K562 (cell line): ENCODE measurements at regions not wholly inside any gene's neighbourhood (a gene's known extent, or its start where the extent isn't known, plus 50 kb on each side); places are given as distances from the start of the nearest gene placed in this dataset.

ENCODE experiments used
- ATAC-seq: fragments of 200-7000 bp; cut with Tn5 transposase; 3 replicates; pipeline ENCODE4 v1.9.1; 2020; ENCODE audit warnings: moderate library complexity
- BruUV-seq: library from RNA; stranded (reverse); fragments of 400-500 nt; replicated peaks from 2 replicates; lab custom pipeline; 2021; lab: Mats Ljungman, UMichigan
- CTCF ChIA-PET: fragments of 300-600 bp; formaldehyde crosslinking; extraction: SDS; loops from one replicate; lab custom pipeline; 2021; ENCODE audit warnings: low intra/inter-chr PET ratio; lab: Yijun Ruan, JAX
- POLR2A ChIA-PET: fragments of 300-600, 350-650 bp; sonication (Branson Sonifier 250); formaldehyde crosslinking; extraction: SDS; loops from one replicate; lab custom pipeline; 2021; ENCODE audit warnings: antibody characterized with exemption, inconsistent platforms; lab: Yijun Ruan, JAX
- DNase-seq, 4 experiments: peaks; one replicate each; pipeline versions ENCODE4 v3.0.0 to v3.0.0-alpha.2; 2011 to 2018; ENCODE audit warnings: low spot score in 3 of 4, mixed read lengths in 3 of 4; ENCODE audit errors: extremely low read depth in 1 of 4
- FAIRE-seq: peaks from 2 replicates; lab custom pipeline; 2011; peaks lifted over from hg19 to GRCh38; lab: Jason Lieb, UNC
- H2AFZ ChIP-seq: 2 replicates; pipeline ENCODE4 v1.6.0; 2011; ENCODE audit warnings: low read depth, low read length, control low read depth, inconsistent platforms
- H3K27ac ChIP-seq: fragments of 200-600 bp; 3 replicates; pipeline ENCODE4 v1.8.0; 2011; ENCODE audit warnings: low read depth, mild to moderate bottlenecking, control low read depth, inconsistent platforms, low read length, moderate library complexity, mixed read lengths; ENCODE audit errors: extremely low read depth
- H3K27me3 ChIP-seq, 2 experiments: fragments of 300-600 bp in 1 of 2; 2 replicates in 1 of 2; 3 replicates in 1 of 2; pipeline versions ENCODE4 v1.6.0 to v1.8.0; 2011; ENCODE audit warnings: inconsistent platforms in 2 of 2, low read length in 2 of 2, mild to moderate bottlenecking in 1 of 2, mixed read lengths in 1 of 2, moderate library complexity in 1 of 2; ENCODE audit not compliant: control insufficient read depth in 2 of 2, insufficient read depth in 2 of 2
- H3K36me3 ChIP-seq: fragments of 300-600 bp; 3 replicates; pipeline ENCODE4 v1.8.0; 2011; ENCODE audit warnings: mild to moderate bottlenecking, low read length, inconsistent platforms; ENCODE audit not compliant: control insufficient read depth, insufficient read depth
- H3K4me1 ChIP-seq, 2 experiments: fragments of 200-600 bp in 1 of 2; replicated peaks in 1 of 2; 2 replicates in 1 of 2; 3 replicates in 1 of 2; pipeline versions ENCODE4 v1.5.1 to v1.8.0; 2011; ENCODE audit warnings: inconsistent platforms in 2 of 2, low read length in 2 of 2, mild to moderate bottlenecking in 1 of 2, mixed read lengths in 1 of 2, moderate library complexity in 1 of 2; ENCODE audit not compliant: control insufficient read depth in 2 of 2, insufficient read depth in 2 of 2
- H3K4me2 ChIP-seq: 2 replicates; pipeline ENCODE4 v1.6.1; 2011; ENCODE audit warnings: low read length, control low read depth, inconsistent platforms, mixed read lengths; ENCODE audit not compliant: insufficient read depth
- H3K4me3 ChIP-seq: fragments of 200-600 bp; sonication (generic), shearing (Covaris generic); 2 replicates; pipeline ENCODE4 v1.5.1; 2016; ENCODE audit warnings: control low read depth, inconsistent platforms
- H3K79me2 ChIP-seq: fragments of 200-600 bp; 3 replicates; pipeline ENCODE4 v1.8.0; 2011; ENCODE audit warnings: low read length, inconsistent platforms; ENCODE audit not compliant: control insufficient read depth, insufficient read depth
- H3K9ac ChIP-seq, 2 experiments: 2 replicates each; pipeline versions ENCODE4 v1.6.0 to v1.6.1; 2011; ENCODE audit warnings: low read depth in 2 of 2, low read length in 2 of 2, control low read depth in 1 of 2, inconsistent platforms in 1 of 2, mild to moderate bottlenecking in 1 of 2, mixed read lengths in 1 of 2; ENCODE audit not compliant: insufficient read depth in 1 of 2
- H3K9me1 ChIP-seq: one replicate; pipeline ENCODE4 v1.6.0; 2011; ENCODE audit warnings: inconsistent platforms, mild to moderate bottlenecking, low read length, moderate library complexity; ENCODE audit not compliant: control insufficient read depth, insufficient read depth
- H3K9me3 ChIP-seq: replicated peaks from 2 replicates; pipeline ENCODE4 v1.5.1; 2011; ENCODE audit warnings: low read depth, low read length, inconsistent platforms; ENCODE audit not compliant: control insufficient read depth, insufficient read depth
- H4K20me1 ChIP-seq: replicated peaks from 2 replicates; pipeline ENCODE4 v1.6.1; 2011; ENCODE audit warnings: low read length, inconsistent platforms, mixed read lengths; ENCODE audit not compliant: control insufficient read depth, insufficient read depth
- CHD4 ChIP-seq: fragments of 200-600 bp; sonication (generic); IDR thresholded peaks from 3 replicates; pipeline ENCODE4 v1.6.1; 2012; ENCODE audit warnings: low read depth, mild to moderate bottlenecking, mixed read lengths, low read length, inconsistent platforms; ENCODE audit not compliant: insufficient read depth, insufficient replicate concordance, poor library complexity, severe bottlenecking
- FOXK1 ChIP-seq: sonication (generic); formaldehyde crosslinking; IDR thresholded peaks from 2 replicates; pipeline ENCODE4 v1.8.0; 2022; ENCODE audit warnings: missing genetic modification reagents, mild to moderate bottlenecking, borderline replicate concordance
- MAFK ChIP-seq: IDR thresholded peaks from 2 replicates; pipeline ENCODE4 v1.6.1; 2011; ENCODE audit warnings: low read length, improper control_type of control experiment
- PCBP2 ChIP-seq: fragments of 200-400 bp; formaldehyde crosslinking; IDR thresholded peaks from 2 replicates; pipeline ENCODE4 v1.6.1; 2018; ENCODE audit warnings: low read length, low read depth, mild to moderate bottlenecking, moderate library complexity; ENCODE audit not compliant: poor library complexity, severe bottlenecking
- TCFL5 ChIP-seq: fragments of 250-450 bp; sonication (Bioruptor Pico); conservative IDR thresholded peaks from 2 replicates; pipeline ENCODE4 v1.6.1; 2021; ENCODE audit warnings: mild to moderate bottlenecking, moderate library complexity, matching md5 sums
- ZEB2 ChIP-seq: fragments of 450-650 bp; IDR thresholded peaks from 2 replicates; pipeline ENCODE4 v1.6.1; 2016
- ZNF212 ChIP-seq: fragments of 450-650 bp; formaldehyde crosslinking; IDR thresholded peaks from 2 replicates; pipeline ENCODE4 v1.4.0; 2020; ENCODE audit warnings: mild to moderate bottlenecking
- ZSCAN32 ChIP-seq: fragments of 450-650 bp; formaldehyde crosslinking; IDR thresholded peaks from 2 replicates; pipeline ENCODE4 v1.4.0; 2020; ENCODE audit warnings: mild to moderate bottlenecking, moderate library complexity
- in situ Hi-C: fragments of 300-500 bp; cut with MboI; formaldehyde crosslinking; loops from 4 replicates; pipeline ENCODE4 v1.15.0; 2018; ENCODE audit warnings: inconsistent platforms, mixed read lengths
- intact Hi-C: fragments of 100-400 bp; cut with micrococcal nuclease; formaldehyde crosslinking; loops from 2 replicates; pipeline ENCODE4 v1.14.2; 2022
- TF ChIP-seq, protein P1 (sequence below), 2 experiments: fragments of 450-650 bp; IDR thresholded peaks; 2 replicates each; pipeline ENCODE4 v1.6.1; 2016; ENCODE audit warnings: mild to moderate bottlenecking in 2 of 2, borderline replicate concordance in 1 of 2, low read depth in 1 of 2, moderate library complexity in 1 of 2
- TF ChIP-seq, protein P2 (sequence below): fragments of 250-450 bp; sonication (Bioruptor Pico); IDR thresholded peaks from 2 replicates; pipeline ENCODE4 v1.4.0; 2020; ENCODE audit warnings: mild to moderate bottlenecking

GRCh38 chr13:73697166-73697565 lies 437.0 kb downstream of the KLF12 start:
- in situ Hi-C loops (no loop called here), intact Hi-C loops (no loop called here)
- Histone ChIP-seq H3K79me2 (no peaks in the 10 kb centered on the region), H3K4me2 (no peak overlapping the region), H3K4me1 (no peaks in the 10 kb centered on the region), H2AFZ (no peak overlapping the region), H4K20me1 (no peaks in the 10 kb centered on the region), H3K27ac (no peak overlapping the region), H3K36me3 (no peaks in the 10 kb centered on the region), H3K9me1 (no peaks in the 10 kb centered on the region), H3K9ac (no peak overlapping the region), H3K9me3 (no peaks in the 10 kb centered on the region), H3K4me3 (no peak overlapping the region), H3K27me3 (peaks cover 0 to 6% of the 10 kb centered on the region in 2 experiments; a peak in 2 of 5 replicates)
- CTCF ChIA-PET, result interaction anchor here (0.6 kb wide), 1 partner anchor 1076 kb away, joined by 3 read pairs; no protein-coding TSS in a partner anchor
- FAIRE-seq (no peak), DNase-seq (no peak), ATAC-seq (no peak)
- TF ChIP-seq MAFK (no peak), ZSCAN32 (CRISPR knock-in tag) (no peak), ZEB2 (no peak), TCFL5 (no peak), CHD4 (no peak), FOXK1 (no peak), PCBP2 (no peak), ZNF212 (CRISPR knock-in tag) (no peak)
- TF ChIP-seq, protein P1, sequence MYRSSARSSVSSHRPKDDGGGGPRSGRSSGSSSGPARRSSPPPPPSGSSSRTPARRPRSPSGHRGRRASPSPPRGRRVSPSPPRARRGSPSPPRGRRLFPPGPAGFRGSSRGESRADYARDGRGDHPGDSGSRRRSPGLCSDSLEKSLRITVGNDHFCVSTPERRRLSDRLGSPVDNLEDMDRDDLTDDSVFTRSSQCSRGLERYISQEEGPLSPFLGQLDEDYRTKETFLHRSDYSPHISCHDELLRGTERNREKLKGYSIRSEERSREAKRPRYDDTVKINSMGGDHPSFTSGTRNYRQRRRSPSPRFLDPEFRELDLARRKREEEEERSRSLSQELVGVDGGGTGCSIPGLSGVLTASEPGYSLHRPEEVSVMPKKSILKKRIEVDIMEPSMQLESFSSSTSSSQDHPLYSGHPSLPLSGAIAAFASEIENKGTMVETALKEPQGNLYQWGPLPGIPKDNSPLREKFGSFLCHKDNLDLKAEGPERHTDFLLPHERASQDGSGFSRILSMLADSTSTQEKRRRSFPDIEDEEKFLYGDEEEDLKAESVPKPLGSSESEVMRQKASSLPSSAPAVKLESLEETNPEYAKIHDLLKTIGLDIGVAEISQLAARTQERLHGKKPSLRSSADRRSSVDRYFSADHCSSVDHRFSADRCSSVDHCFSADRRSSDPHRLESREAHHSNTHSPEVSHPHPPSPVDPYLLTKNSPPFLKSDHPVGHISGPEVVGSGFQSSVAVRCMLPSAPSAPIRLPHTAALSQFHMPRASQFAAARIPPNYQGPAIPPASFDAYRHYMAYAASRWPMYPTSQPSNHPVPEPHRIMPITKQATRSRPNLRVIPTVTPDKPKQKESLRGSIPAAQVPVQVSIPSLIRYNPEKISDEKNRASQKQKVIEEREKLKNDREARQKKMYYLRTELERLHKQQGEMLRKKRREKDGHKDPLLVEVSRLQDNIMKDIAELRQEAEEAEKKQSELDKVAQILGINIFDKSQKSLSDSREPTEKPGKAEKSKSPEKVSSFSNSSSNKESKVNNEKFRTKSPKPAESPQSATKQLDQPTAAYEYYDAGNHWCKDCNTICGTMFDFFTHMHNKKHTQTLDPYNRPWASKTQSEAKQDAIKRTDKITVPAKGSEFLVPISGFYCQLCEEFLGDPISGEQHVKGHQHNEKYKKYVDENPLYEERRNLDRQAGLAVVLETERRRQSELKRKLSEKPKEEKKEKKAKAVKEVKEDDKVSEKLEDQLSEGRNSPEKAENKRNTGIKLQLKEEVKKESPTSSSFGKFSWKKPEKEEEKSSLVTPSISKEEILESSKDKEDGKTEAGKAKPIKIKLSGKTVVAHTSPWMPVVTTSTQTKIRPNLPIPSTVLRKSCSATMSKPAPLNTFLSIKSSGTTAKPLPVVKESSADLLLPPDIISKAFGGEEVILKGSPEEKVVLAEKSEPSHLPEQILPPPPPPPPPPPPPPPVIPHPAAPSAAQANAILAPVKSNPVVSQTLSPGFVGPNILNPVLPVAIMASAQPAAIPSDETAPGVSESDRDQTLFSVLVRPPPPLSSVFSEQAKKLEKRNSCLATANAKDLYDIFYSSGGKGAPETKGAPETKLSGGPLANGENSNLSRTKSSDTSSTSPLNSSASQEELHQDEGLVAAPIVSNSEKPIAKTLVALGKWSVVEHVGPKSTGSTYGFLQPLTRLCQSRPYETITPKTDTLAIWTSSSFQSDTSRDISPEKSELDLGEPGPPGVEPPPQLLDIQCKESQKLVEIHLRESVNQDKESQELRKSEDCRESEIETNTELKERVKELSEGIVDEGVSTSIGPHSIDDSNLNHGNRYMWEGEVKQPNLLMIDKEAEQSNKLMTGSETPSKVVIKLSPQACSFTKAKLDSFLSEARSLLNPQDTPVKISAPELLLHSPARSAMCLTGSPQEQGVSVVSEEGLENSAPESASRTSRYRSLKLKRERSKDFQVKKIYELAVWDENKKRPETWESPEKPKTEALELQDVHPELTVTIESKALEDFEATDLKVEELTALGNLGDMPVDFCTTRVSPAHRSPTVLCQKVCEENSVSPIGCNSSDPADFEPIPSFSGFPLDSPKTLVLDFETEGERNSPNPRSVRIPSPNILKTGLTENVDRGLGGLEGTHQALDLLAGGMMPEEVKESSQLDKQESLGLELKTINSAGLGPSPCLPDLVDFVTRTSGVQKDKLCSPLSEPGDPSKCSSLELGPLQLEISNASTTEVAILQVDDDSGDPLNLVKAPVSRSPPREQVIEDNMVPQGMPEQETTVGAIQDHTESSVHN (IDR thresholded peaks at IDR 0.05; ENCODE audit: borderline replicate concordance in 1 of 2, low read depth in 1 of 2), result no peak
- TF ChIP-seq, protein P2, sequence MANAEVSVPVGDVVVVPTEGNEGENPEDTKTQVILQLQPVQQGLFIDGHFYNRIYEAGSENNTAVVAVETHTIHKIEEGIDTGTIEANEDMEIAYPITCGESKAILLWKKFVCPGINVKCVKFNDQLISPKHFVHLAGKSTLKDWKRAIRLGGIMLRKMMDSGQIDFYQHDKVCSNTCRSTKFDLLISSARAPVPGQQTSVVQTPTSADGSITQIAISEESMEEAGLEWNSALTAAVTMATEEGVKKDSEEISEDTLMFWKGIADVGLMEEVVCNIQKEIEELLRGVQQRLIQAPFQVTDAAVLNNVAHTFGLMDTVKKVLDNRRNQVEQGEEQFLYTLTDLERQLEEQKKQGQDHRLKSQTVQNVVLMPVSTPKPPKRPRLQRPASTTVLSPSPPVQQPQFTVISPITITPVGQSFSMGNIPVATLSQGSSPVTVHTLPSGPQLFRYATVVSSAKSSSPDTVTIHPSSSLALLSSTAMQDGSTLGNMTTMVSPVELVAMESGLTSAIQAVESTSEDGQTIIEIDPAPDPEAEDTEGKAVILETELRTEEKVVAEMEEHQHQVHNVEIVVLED (CRISPR knock-in tag), result no peak
- BruUV-seq, result no TSS peak
- POLR2A ChIA-PET, result no interaction called here
